HEK293 (cell line): ENCODE measurements at regions not wholly inside any gene's neighbourhood (a gene's known extent, or its start where the extent isn't known, plus 50 kb on each side); places are given as distances from the start of the nearest gene placed in this dataset.

ENCODE experiments used
- CTCF ChIA-PET: fragments of 350-600 bp; formaldehyde crosslinking; extraction: SDS; loops from one replicate; lab custom pipeline; 2021; ENCODE audit warnings: antibody characterized with exemption; lab: Yijun Ruan, JAX
- POLR2A ChIA-PET: fragments of 300-600 bp; formaldehyde crosslinking; extraction: SDS; loops from one replicate; lab custom pipeline; 2020; ENCODE audit warnings: antibody characterized with exemption, inconsistent platforms; lab: Yijun Ruan, JAX
- H3K27ac ChIP-seq: fragments of 200-500 bp; sonication (Bioruptor generic); 2 replicates; pipeline ENCODE4 v1.5.1; 2014; ENCODE audit warnings: low read depth, low read length, control low read depth, inconsistent platforms; ENCODE audit errors: extremely low read depth
- H3K36me3 ChIP-seq, 2 experiments: fragments of 200-500 bp in 1 of 2; sonication (Bioruptor generic) in 1 of 2; 1 replicate in 1 of 2; 2 replicates in 1 of 2; pipeline ENCODE4 v1.5.1; 2014 to 2017; ENCODE audit warnings: inconsistent platforms in 2 of 2, low read length in 2 of 2; ENCODE audit not compliant: control insufficient read depth in 2 of 2, insufficient read depth in 1 of 2
- H3K4me1 ChIP-seq: fragments of 200-500 bp; sonication (Bioruptor generic); 2 replicates; pipeline ENCODE4 v1.5.1; 2014; ENCODE audit warnings: mild to moderate bottlenecking, low read length, inconsistent platforms; ENCODE audit not compliant: control insufficient read depth, insufficient read depth
- H3K4me3 ChIP-seq: 2 replicates; pipeline ENCODE4 v1.5.1; 2011; ENCODE audit warnings: low read depth, mild to moderate bottlenecking, control low read depth, low read length, moderate library complexity
- H3K9me3 ChIP-seq: fragments of 200-500 bp; sonication (Bioruptor generic); 2 replicates; pipeline ENCODE4 v1.5.1; 2014; ENCODE audit warnings: low read depth, low read length, inconsistent platforms; ENCODE audit not compliant: control insufficient read depth, insufficient read depth
- HOXC10 ChIP-seq: sonication (generic); formaldehyde crosslinking; IDR thresholded peaks from 2 replicates; pipeline ENCODE4 v1.8.1; 2023; ENCODE audit warnings: mild to moderate bottlenecking, missing genetic modification reagents
- ZBTB17 ChIP-seq: fragments of 450-650 bp; formaldehyde crosslinking; IDR thresholded peaks from 2 replicates; pipeline ENCODE4 v1.5.1; 2016; ENCODE audit warnings: missing biosample characterization, missing genetic modification characterization
- ZBTB48 ChIP-seq: fragments of 450-650 bp; formaldehyde crosslinking; IDR thresholded peaks from 2 replicates; pipeline ENCODE4 v1.5.1; 2016; ENCODE audit warnings: missing biosample characterization, missing genetic modification characterization
- ZBTB8A ChIP-seq: fragments of 450-650 bp; formaldehyde crosslinking; IDR thresholded peaks from 2 replicates; pipeline ENCODE4 v1.5.1; 2016; ENCODE audit warnings: missing biosample characterization, missing genetic modification characterization
- ZFHX2 ChIP-seq: fragments of 450-650 bp; formaldehyde crosslinking; conservative IDR thresholded peaks from 2 replicates; pipeline ENCODE4 v1.5.1; 2016; ENCODE audit warnings: missing biosample characterization, missing genetic modification characterization
- ZNF114 ChIP-seq: fragments of 450-650 bp; formaldehyde crosslinking; IDR thresholded peaks from 2 replicates; pipeline ENCODE4 v1.5.0; 2017; ENCODE audit warnings: missing biosample characterization, missing genetic modification characterization
- ZNF140 ChIP-seq: fragments of 450-650 bp; formaldehyde crosslinking; IDR thresholded peaks from 2 replicates; pipeline ENCODE4 v1.5.1; 2016; ENCODE audit warnings: missing biosample characterization, missing genetic modification characterization
- ZNF169 ChIP-seq: fragments of 450-650 bp; formaldehyde crosslinking; IDR thresholded peaks from 2 replicates; pipeline ENCODE4 v1.5.1; 2016; ENCODE audit warnings: missing biosample characterization, missing genetic modification characterization
- ZNF174 ChIP-seq: fragments of 450-650 bp; formaldehyde crosslinking; IDR thresholded peaks from 2 replicates; pipeline ENCODE4 v1.5.0; 2017; ENCODE audit warnings: missing biosample characterization, mild to moderate bottlenecking, missing genetic modification characterization
- ZNF248 ChIP-seq: fragments of 450-650 bp; formaldehyde crosslinking; IDR thresholded peaks from 2 replicates; pipeline ENCODE4 v1.5.1; 2017; ENCODE audit warnings: missing biosample characterization, missing genetic modification characterization
- ZNF473 ChIP-seq: fragments of 450-650 bp; formaldehyde crosslinking; IDR thresholded peaks from 2 replicates; pipeline ENCODE4 v1.5.1; 2017; ENCODE audit warnings: missing biosample characterization, missing genetic modification characterization
- ZNF529 ChIP-seq: fragments of 450-650 bp; formaldehyde crosslinking; IDR thresholded peaks from 2 replicates; pipeline ENCODE4 v1.5.1; 2017; ENCODE audit warnings: missing genetic modification characterization, missing biosample characterization; ENCODE audit not compliant: insufficient replicate concordance
- ZNF530 ChIP-seq: fragments of 450-650 bp; formaldehyde crosslinking; IDR thresholded peaks from 2 replicates; pipeline ENCODE4 v1.5.1; 2016; ENCODE audit warnings: low read depth, missing biosample characterization, missing genetic modification characterization
- ZNF544 ChIP-seq: fragments of 450-650 bp; formaldehyde crosslinking; IDR thresholded peaks from 2 replicates; pipeline ENCODE4 v1.5.0; 2017; ENCODE audit warnings: missing biosample characterization, missing genetic modification characterization
- ZNF555 ChIP-seq: fragments of 450-650 bp; formaldehyde crosslinking; conservative IDR thresholded peaks from 2 replicates; pipeline ENCODE4 v1.5.1; 2017; ENCODE audit warnings: missing biosample characterization, mild to moderate bottlenecking, missing genetic modification characterization, inconsistent platforms
- ZNF626 ChIP-seq: fragments of 450-650 bp; sonication (Bioruptor Pico); formaldehyde crosslinking; IDR thresholded peaks from 2 replicates; pipeline ENCODE4 v1.5.1; 2018; ENCODE audit warnings: missing biosample characterization, missing genetic modification characterization, inconsistent platforms
- ZNF701 ChIP-seq: fragments of 450-650 bp; formaldehyde crosslinking; IDR thresholded peaks from 2 replicates; pipeline ENCODE4 v1.5.1; 2016; ENCODE audit warnings: missing biosample characterization, missing genetic modification characterization
- ZNF768 ChIP-seq: fragments of 450-650 bp; formaldehyde crosslinking; IDR thresholded peaks from 2 replicates; pipeline ENCODE4 v1.5.1; 2018; ENCODE audit warnings: missing biosample characterization, mild to moderate bottlenecking, missing genetic modification characterization
- ZNF785 ChIP-seq: fragments of 450-650 bp; formaldehyde crosslinking; IDR thresholded peaks from 2 replicates; pipeline ENCODE4 v1.5.1; 2016; ENCODE audit warnings: missing biosample characterization, missing genetic modification characterization
- TF ChIP-seq, protein P1 (sequence below): fragments of 450-650 bp; formaldehyde crosslinking; IDR thresholded peaks from 2 replicates; pipeline ENCODE4 v1.5.1; 2016; ENCODE audit warnings: missing biosample characterization, missing genetic modification characterization
- TF ChIP-seq, protein P2 (sequence below): fragments of 450-650 bp; formaldehyde crosslinking; IDR thresholded peaks from 2 replicates; pipeline ENCODE4 v1.5.1; 2017; ENCODE audit warnings: missing biosample characterization, mild to moderate bottlenecking, missing genetic modification characterization, moderate library complexity
- TF ChIP-seq, protein P3 (sequence below): fragments of 450-650 bp; formaldehyde crosslinking; IDR thresholded peaks from 2 replicates; pipeline ENCODE4 v1.5.1; 2016; ENCODE audit warnings: missing biosample characterization, missing genetic modification characterization
- TF ChIP-seq, protein P4 (sequence below): fragments of 450-650 bp; formaldehyde crosslinking; IDR thresholded peaks from 2 replicates; pipeline ENCODE4; 2016; ENCODE audit warnings: missing biosample characterization, missing genetic modification characterization
- TF ChIP-seq, protein P5 (sequence below): IDR thresholded peaks from 2 replicates; pipeline ENCODE4 v1.6.1; 2011; ENCODE audit warnings: mild to moderate bottlenecking, low read depth, low read length, borderline replicate concordance

DNA sequence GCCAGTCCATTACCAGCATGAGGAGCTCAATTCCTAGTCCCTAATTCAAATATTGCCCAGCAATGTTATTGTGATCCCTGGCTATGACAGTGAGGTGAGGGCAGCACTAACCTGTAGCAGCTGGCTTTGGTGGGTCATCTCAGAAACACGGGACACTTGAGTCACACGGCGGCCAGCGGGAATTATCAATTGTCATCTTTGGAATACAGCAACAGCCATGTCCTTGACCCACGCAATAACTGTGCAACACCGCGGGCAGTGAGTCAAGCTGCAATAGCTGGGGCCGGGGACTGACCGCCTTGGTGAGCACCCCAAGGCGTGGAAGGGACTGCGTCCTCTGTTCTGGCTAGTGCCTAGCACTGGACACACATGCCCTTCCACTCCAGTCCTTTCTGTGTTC lies 62.5 kb upstream of the ALDH1B1 start:
- CTCF ChIA-PET, result interaction anchor here (0.7 to 1.4 kb wide), 2 partner anchors 8 to 10 kb away, joined by 3 to 4 read pairs; no protein-coding TSS in a partner anchor
- POLR2A ChIA-PET, result interaction anchor here (0.6 kb wide), 1 partner anchor 27 kb away, joined by 3 read pairs; no protein-coding TSS in a partner anchor
- TF ChIP-seq, protein P1, sequence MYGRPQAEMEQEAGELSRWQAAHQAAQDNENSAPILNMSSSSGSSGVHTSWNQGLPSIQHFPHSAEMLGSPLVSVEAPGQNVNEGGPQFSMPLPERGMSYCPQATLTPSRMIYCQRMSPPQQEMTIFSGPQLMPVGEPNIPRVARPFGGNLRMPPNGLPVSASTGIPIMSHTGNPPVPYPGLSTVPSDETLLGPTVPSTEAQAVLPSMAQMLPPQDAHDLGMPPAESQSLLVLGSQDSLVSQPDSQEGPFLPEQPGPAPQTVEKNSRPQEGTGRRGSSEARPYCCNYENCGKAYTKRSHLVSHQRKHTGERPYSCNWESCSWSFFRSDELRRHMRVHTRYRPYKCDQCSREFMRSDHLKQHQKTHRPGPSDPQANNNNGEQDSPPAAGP (tag by site-specific recombination), result no peak
- TF ChIP-seq, protein P2, sequence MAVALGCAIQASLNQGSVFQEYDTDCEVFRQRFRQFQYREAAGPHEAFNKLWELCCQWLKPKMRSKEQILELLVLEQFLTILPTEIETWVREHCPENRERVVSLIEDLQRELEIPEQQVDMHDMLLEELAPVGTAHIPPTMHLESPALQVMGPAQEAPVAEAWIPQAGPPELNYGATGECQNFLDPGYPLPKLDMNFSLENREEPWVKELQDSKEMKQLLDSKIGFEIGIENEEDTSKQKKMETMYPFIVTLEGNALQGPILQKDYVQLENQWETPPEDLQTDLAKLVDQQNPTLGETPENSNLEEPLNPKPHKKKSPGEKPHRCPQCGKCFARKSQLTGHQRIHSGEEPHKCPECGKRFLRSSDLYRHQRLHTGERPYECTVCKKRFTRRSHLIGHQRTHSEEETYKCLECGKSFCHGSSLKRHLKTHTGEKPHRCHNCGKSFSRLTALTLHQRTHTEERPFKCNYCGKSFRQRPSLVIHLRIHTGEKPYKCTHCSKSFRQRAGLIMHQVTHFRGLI (tag by site-specific recombination), result no peak
- TF ChIP-seq ZNF768 (tag by site-specific recombination) (no peak), ZNF544 (tag by site-specific recombination) (no peak), ZNF248 (tag by site-specific recombination) (no peak), ZNF174 (no peak), ZNF530 (no peak), ZNF626 (tag by site-specific recombination) (no peak), ZNF785 (tag by site-specific recombination) (no peak), ZNF555 (no peak), ZBTB17 (no peak)
- TF ChIP-seq, protein P3, sequence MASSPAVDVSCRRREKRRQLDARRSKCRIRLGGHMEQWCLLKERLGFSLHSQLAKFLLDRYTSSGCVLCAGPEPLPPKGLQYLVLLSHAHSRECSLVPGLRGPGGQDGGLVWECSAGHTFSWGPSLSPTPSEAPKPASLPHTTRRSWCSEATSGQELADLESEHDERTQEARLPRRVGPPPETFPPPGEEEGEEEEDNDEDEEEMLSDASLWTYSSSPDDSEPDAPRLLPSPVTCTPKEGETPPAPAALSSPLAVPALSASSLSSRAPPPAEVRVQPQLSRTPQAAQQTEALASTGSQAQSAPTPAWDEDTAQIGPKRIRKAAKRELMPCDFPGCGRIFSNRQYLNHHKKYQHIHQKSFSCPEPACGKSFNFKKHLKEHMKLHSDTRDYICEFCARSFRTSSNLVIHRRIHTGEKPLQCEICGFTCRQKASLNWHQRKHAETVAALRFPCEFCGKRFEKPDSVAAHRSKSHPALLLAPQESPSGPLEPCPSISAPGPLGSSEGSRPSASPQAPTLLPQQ (tag by site-specific recombination), result no peak

DNA sequence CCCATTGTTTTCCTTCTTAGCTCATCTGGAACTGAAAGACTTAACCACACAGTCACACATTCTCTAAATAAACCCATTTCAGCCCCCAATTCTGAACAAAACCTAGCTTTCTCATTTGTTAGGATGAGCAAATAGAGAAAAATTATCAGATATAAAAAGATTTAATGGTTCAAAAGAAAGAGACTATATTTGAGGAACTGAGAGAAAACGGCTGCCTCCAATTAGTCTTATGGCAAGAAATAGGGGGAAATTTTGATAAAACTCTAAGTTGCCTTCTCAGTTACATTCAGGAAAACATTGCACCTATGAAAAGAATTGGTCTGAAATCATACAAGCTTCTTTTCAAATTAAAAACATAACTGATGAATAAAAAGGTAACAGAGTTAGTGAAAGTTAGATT lies 63.7 kb upstream of the ALDH1B1 start:
- CTCF ChIA-PET, result interaction anchor here (0.6 to 1.4 kb wide), 2 partner anchors 9 to 151 kb away, joined by 4 to 5 read pairs; no protein-coding TSS in a partner anchor
- POLR2A ChIA-PET, result no interaction called here
- no peaks in the 10 kb centered on the region for H3K9me3 ChIP-seq
- no peak for TF ChIP-seq ZNF140
- TF ChIP-seq, protein P2 (tag by site-specific recombination), result no peak
- no peak for TF ChIP-seq ZBTB48 (tag by site-specific recombination)
- TF ChIP-seq HOXC10 (CRISPR knock-in tag), result no peak
- no peak for TF ChIP-seq ZNF114
- TF ChIP-seq, protein P3 (tag by site-specific recombination), result no peak
- no peak for TF ChIP-seq ZNF473 (tag by site-specific recombination)
- TF ChIP-seq, protein P4, sequence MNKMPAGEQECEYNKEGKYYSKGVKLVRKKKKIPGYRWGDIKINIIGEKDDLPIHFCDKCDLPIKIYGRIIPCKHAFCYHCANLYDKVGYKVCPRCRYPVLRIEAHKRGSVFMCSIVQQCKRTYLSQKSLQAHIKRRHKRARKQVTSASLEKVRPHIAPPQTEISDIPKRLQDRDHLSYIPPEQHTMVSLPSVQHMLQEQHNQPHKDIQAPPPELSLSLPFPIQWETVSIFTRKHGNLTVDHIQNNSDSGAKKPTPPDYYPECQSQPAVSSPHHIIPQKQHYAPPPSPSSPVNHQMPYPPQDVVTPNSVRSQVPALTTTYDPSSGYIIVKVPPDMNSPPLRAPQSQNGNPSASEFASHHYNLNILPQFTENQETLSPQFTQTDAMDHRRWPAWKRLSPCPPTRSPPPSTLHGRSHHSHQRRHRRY (tag by site-specific recombination), result no peak
- no peak for TF ChIP-seq ZNF701 (tag by site-specific recombination)
- TF ChIP-seq ZBTB8A (tag by site-specific recombination), result no peak
- TF ChIP-seq ZNF529 (tag by site-specific recombination), result no peak
- no peak for TF ChIP-seq ZNF169 (tag by site-specific recombination)
- TF ChIP-seq, protein P5, sequence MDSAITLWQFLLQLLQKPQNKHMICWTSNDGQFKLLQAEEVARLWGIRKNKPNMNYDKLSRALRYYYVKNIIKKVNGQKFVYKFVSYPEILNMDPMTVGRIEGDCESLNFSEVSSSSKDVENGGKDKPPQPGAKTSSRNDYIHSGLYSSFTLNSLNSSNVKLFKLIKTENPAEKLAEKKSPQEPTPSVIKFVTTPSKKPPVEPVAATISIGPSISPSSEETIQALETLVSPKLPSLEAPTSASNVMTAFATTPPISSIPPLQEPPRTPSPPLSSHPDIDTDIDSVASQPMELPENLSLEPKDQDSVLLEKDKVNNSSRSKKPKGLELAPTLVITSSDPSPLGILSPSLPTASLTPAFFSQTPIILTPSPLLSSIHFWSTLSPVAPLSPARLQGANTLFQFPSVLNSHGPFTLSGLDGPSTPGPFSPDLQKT, result no peak
- TF ChIP-seq ZFHX2 (tag by site-specific recombination), result no peak

More for the DNA sequence above, 62.5 kb upstream of the ALDH1B1 start:
- Histone ChIP-seq H3K27ac (no peak overlapping the region), H3K36me3 (no peaks in the 10 kb centered on the region), H3K9me3 (no peaks in the 10 kb centered on the region), H3K4me3 (no peak overlapping the region), H3K4me1 (no peaks in the 10 kb centered on the region)

More for the DNA sequence above, 63.7 kb upstream of the ALDH1B1 start:
- Histone ChIP-seq H3K27ac (no peak overlapping the region), H3K4me1 (no peaks in the 10 kb centered on the region), H3K4me3 (no peak overlapping the region), H3K36me3 (no peaks in the 10 kb centered on the region)
